ENCODE measurements at regions not wholly inside any gene's neighbourhood (a gene's known extent, or its start where the extent isn't known, plus 50 kb on each side); places are given as distances from the start of the nearest gene placed in this dataset.
A peak's percentile ranks its signal among the peaks of the same experiment; 100 is the strongest.
"Not testable (repeated sequence)": the region's sequence is repeated elsewhere in the genome, so short reads cannot be mapped to it uniquely, and the experiment has no call there.

DNA sequence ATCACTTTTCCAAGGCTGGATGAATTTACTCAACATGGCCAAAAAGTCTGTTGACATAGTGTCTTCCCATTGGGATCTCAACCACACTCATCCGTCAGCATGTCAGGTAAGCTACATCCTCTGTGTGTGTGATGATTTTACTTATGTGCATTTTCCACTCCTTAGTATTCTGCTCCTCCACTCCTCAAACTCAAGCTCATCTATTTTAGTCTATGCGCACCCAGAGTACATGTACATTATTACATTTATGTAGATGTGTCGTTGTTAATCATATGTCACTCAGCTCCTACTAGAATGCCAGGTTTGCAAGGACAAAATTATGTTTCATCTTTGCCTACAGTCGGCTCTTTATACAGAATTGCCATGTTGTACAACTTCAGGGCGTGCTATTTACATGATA, 216.0 kb downstream of the ZNF37A start:
- H3K9ac ChIP-seq (ENCODE audit: low read depth, low read length); H3K4me2 ChIP-seq (ENCODE audit: low read length); H3K9me3 ChIP-seq (replicated peaks; ENCODE audit: low read length); H3K36me3 ChIP-seq (ENCODE audit: insufficient read depth, low read length); H3K4me3 ChIP-seq (ENCODE audit: low read length); H3K27me3 ChIP-seq (ENCODE audit: control insufficient read depth, insufficient read depth, low read length); H3K4me1 ChIP-seq (ENCODE audit: control insufficient read depth, insufficient read depth, low read length): not testable (repeated sequence)

DNA sequence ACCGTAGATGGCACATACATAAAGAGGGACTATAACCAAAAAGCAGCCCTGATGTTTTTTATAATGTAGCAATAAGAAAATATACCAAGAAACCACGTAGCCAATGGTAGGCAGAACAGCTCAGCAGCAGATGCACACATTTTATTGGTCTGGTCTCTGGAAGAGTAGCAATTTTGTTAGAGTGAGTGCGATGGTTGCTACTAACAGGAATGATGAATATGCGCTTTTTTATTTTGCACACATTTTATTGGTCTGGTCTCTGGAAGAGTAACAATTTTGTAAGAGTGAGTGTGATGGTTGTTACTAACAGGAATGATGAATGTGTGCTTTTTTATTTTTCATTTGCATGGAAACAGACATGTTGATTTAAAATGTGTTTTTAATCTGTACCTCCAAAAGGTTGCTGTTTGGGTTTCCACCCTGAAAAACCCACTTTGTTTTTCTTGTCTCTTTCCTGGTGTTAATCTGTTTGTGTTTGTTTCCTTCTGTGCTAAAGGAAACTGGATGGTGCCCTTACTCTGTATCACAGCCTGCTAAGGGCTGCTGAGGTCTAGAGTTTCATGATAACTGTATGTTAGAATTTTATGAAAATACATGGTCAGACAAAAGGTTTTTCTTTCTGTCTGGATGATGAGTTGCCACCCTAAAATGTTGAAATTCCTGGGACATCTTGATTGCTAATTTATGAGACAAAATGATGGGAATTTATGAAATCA, 221.1 kb downstream of the ZNF37A start:
- not testable (repeated sequence) for H3K36me3 ChIP-seq (ENCODE audit: insufficient read depth, low read length); H3K27me3 ChIP-seq (ENCODE audit: control insufficient read depth, insufficient read depth, low read length); H3K4me2 ChIP-seq (ENCODE audit: low read length); H3K9ac ChIP-seq (ENCODE audit: low read depth, low read length); H3K9me3 ChIP-seq (replicated peaks; ENCODE audit: low read length); H3K4me3 ChIP-seq (ENCODE audit: low read length); H3K4me1 ChIP-seq (ENCODE audit: control insufficient read depth, insufficient read depth, low read length)

DNA sequence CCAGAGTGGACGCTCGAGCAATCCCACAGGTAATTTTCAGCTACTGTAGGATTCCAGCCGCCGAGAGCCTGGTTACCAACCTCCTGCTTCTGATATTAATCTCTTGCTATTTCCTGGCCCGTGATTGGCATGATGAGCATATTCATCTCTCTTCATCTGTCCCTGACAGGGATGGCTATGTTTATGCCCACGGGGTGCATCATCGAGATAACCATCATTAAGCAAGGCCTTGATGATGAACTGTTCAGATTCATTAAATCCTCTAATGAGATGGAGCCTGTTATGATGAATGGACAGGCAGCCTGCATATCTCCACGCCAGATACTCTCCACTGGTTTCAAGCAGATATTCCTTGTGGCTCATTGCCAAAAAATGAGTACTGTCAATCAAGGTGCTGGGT, 227.3 kb downstream of the ZNF37A start:
- not testable (repeated sequence) for H3K27me3 ChIP-seq (ENCODE audit: control insufficient read depth, insufficient read depth, low read length); H3K9me3 ChIP-seq (replicated peaks; ENCODE audit: low read length); H3K36me3 ChIP-seq (ENCODE audit: insufficient read depth, low read length); H3K4me2 ChIP-seq (ENCODE audit: low read length); H3K9ac ChIP-seq (ENCODE audit: low read depth, low read length); H3K4me1 ChIP-seq (ENCODE audit: control insufficient read depth, insufficient read depth, low read length); H3K4me3 ChIP-seq (ENCODE audit: low read length)

GRCh38 chr10:38330306-38330705, 236.2 kb downstream of the ZNF37A start:
- H3K4me1 ChIP-seq (ENCODE audit: control insufficient read depth, insufficient read depth, low read length); H3K4me2 ChIP-seq (ENCODE audit: low read length); H3K4me3 ChIP-seq (ENCODE audit: low read length); H3K27me3 ChIP-seq (ENCODE audit: control insufficient read depth, insufficient read depth, low read length); H3K9ac ChIP-seq (ENCODE audit: low read depth, low read length); H3K36me3 ChIP-seq (ENCODE audit: insufficient read depth, low read length); H3K9me3 ChIP-seq (replicated peaks; ENCODE audit: low read length): not testable (repeated sequence)

- not testable (repeated sequence) for H3K4me1 ChIP-seq (ENCODE audit: control insufficient read depth, insufficient read depth, low read length); H3K27me3 ChIP-seq (ENCODE audit: control insufficient read depth, insufficient read depth, low read length); H3K9me3 ChIP-seq (replicated peaks; ENCODE audit: low read length); H3K9ac ChIP-seq (ENCODE audit: low read depth, low read length); H3K4me2 ChIP-seq (ENCODE audit: low read length); H3K36me3 ChIP-seq (ENCODE audit: insufficient read depth, low read length); H3K4me3 ChIP-seq (ENCODE audit: low read length)
Observed at GRCh38 chr10:38331106-38331505, 237.0 kb downstream of the ZNF37A start.

- not testable (repeated sequence) for H3K36me3 ChIP-seq (ENCODE audit: insufficient read depth, low read length); H3K4me1 ChIP-seq (ENCODE audit: control insufficient read depth, insufficient read depth, low read length); H3K4me3 ChIP-seq (ENCODE audit: low read length); H3K9me3 ChIP-seq (replicated peaks; ENCODE audit: low read length); H3K27me3 ChIP-seq (ENCODE audit: control insufficient read depth, insufficient read depth, low read length); H3K9ac ChIP-seq (ENCODE audit: low read depth, low read length); H3K4me2 ChIP-seq (ENCODE audit: low read length)
Observed at GRCh38 chr10:38333699-38334098, 239.6 kb downstream of the ZNF37A start.

DNA sequence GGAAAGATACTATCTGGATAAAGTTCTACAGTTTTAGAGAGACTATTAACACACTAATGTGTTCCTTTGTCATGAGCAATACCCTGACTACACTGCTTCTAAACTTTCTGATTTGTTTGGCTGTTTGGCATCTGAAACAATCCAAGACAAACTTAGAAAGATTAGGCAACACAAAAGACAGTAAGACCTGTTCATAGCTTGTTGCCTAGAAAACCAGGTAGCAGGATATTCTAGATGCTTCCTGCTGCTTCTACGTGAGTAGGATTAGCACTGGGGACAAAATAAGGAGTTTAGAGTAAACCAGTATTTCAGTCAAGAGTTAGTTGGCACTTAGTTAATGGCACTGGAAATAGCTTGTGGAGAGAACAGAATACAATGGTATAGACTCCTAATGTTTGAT, 256.5 kb downstream of the ZNF37A start:
- H3K4me1 ChIP-seq (ENCODE audit: control insufficient read depth, insufficient read depth, low read length); H3K27me3 ChIP-seq (ENCODE audit: control insufficient read depth, insufficient read depth, low read length); H3K4me3 ChIP-seq (ENCODE audit: low read length); H3K36me3 ChIP-seq (ENCODE audit: insufficient read depth, low read length); H3K9ac ChIP-seq (ENCODE audit: low read depth, low read length); H3K4me2 ChIP-seq (ENCODE audit: low read length); H3K9me3 ChIP-seq (replicated peaks; ENCODE audit: low read length): not testable (repeated sequence)

DNA sequence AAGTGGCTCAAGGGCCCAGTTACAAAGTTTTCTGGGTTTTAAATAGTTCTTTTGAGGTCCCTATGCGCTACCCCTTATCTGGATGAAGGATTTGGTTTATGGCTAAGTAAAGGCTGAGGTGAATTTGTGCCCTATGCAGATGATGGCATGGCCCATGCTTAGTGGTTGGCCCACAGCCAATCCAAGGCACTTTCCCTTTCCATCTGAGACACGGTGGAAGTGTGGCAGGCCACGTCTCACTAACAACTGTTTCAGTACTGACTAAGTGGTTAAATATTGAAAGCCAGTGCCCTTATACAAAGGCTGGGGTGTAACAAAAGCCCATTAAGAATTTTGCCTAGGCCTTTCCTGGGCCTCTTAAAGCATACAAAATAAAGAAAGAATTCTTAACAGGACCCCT, 260.3 kb downstream of the ZNF37A start:
- H3K9me3 ChIP-seq (replicated peaks; ENCODE audit: low read length); H3K4me1 ChIP-seq (ENCODE audit: control insufficient read depth, insufficient read depth, low read length); H3K36me3 ChIP-seq (ENCODE audit: insufficient read depth, low read length); H3K4me3 ChIP-seq (ENCODE audit: low read length); H3K4me2 ChIP-seq (ENCODE audit: low read length); H3K9ac ChIP-seq (ENCODE audit: low read depth, low read length); H3K27me3 ChIP-seq (ENCODE audit: control insufficient read depth, insufficient read depth, low read length): not testable (repeated sequence)

DNA sequence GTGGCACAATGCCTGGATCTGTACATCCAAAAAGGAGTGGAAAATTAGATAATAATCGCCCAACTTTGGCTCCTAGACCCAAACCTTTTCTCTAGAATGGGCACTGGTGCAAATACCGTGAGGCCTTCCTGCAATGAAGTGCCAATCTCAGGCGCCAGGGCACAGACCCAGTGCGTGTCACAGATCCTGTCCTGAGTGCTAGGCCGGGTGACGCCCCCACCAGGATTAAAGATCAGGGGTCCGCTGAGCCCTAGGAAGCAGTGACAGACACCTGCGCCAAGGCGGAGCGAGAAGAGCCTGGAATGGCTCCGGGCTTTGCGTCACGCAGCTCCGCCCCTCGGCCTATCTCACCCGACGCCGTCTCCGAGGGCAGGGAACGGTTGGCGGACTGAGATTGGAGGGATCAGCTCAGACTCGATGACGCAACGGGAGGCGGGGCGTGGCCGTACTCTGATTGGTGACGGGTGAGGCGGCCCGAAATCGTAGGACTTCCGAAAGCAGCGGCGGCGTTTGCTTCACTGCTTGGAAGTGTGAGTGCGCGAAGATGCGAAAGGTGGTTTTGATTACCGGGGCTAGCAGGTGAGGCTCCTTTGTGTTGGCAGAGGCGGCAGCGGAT, 261.9 kb downstream of the ZNF37A start:
- not testable (repeated sequence) for H3K36me3 ChIP-seq (ENCODE audit: insufficient read depth, low read length); H3K9me3 ChIP-seq (replicated peaks; ENCODE audit: low read length); H3K27me3 ChIP-seq (ENCODE audit: control insufficient read depth, insufficient read depth, low read length); H3K4me1 ChIP-seq (ENCODE audit: control insufficient read depth, insufficient read depth, low read length)
- Histone ChIP-seq H3K4me2 (ENCODE audit: low read length) (peak overlapping the region; percentile 79), H3K4me3 (ENCODE audit: low read length) (peak overlapping the region; percentile 74), H3K9ac (ENCODE audit: low read depth, low read length) (peak overlapping the region; percentile 58)

DNA sequence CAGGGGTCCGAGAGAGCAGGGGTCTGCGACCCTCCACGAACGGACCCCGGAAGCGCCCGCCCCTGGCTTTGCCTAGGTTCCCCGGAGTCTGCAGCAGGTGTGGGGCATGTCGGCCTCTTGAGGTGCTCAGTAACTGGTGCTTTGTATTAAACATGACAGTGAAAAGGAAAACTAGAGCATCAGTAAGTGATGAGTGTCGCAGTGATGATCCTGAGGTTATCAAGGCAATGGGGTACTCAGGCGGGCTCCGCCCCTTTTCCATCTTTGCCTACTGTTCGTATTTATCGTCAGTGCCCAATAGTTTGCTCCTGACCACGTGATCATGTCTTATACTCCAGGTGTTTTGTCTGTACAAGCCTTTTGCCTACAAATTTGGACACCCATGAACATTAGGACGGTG, 262.4 kb downstream of the ZNF37A start:
- peak overlapping the region; percentile 51 for H3K9ac ChIP-seq (ENCODE audit: low read depth, low read length)
- H3K4me2 ChIP-seq (ENCODE audit: low read length): peak overlapping the region; percentile 74
- not testable (repeated sequence) for H3K27me3 ChIP-seq (ENCODE audit: control insufficient read depth, insufficient read depth, low read length); H3K36me3 ChIP-seq (ENCODE audit: insufficient read depth, low read length); H3K4me1 ChIP-seq (ENCODE audit: control insufficient read depth, insufficient read depth, low read length); H3K9me3 ChIP-seq (replicated peaks; ENCODE audit: low read length)
- H3K4me3 ChIP-seq (ENCODE audit: low read length): peak overlapping the region; percentile 74

GRCh38 chr10:38362514-38362913, 268.4 kb downstream of the ZNF37A start:
- not testable (repeated sequence) for H3K4me1 ChIP-seq (ENCODE audit: control insufficient read depth, insufficient read depth, low read length); H3K9ac ChIP-seq (ENCODE audit: low read depth, low read length); H3K4me2 ChIP-seq (ENCODE audit: low read length); H3K4me3 ChIP-seq (ENCODE audit: low read length); H3K36me3 ChIP-seq (ENCODE audit: insufficient read depth, low read length); H3K27me3 ChIP-seq (ENCODE audit: control insufficient read depth, insufficient read depth, low read length); H3K9me3 ChIP-seq (replicated peaks; ENCODE audit: low read length)

DNA sequence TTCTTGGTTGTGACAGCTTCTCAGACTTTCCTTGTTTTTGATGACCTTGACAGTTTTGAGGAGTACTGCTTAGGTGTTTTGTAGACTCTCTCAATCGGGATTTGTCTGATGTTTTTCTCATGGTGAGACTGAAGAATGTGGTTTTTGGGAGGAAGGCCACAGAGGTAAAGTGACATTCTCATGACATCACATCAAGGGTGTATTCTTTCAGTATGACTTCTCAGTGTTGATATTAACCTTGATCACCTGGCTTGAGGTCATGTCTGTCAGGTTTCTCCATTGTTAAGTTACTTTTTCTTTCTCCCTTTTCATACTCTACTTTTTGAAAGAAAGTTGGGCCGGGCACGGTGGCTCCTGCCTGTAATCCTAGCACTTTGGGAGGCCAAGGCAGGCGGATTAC, 269.9 kb downstream of the ZNF37A start:
- H3K4me2 ChIP-seq (ENCODE audit: low read length); H3K36me3 ChIP-seq (ENCODE audit: insufficient read depth, low read length); H3K4me3 ChIP-seq (ENCODE audit: low read length); H3K4me1 ChIP-seq (ENCODE audit: control insufficient read depth, insufficient read depth, low read length); H3K9me3 ChIP-seq (replicated peaks; ENCODE audit: low read length); H3K27me3 ChIP-seq (ENCODE audit: control insufficient read depth, insufficient read depth, low read length); H3K9ac ChIP-seq (ENCODE audit: low read depth, low read length): not testable (repeated sequence)

Measured in skeletal muscle satellite cell (primary cell).